GM19099 (cell line): ENCODE measurements at regions not wholly inside any gene's neighbourhood (a gene's known extent, or its start where the extent isn't known, plus 50 kb on each side); places are given as distances from the start of the nearest gene placed in this dataset.

Source experiments
- POLR2A ChIP-seq: IDR thresholded peaks from 3 replicates; pipeline ENCODE4 v1.6.1; 2011; ENCODE audit warnings: low read depth; ENCODE audit not compliant: insufficient read length; ENCODE audit errors: extremely low read depth

- TF ChIP-seq POLR2A, result no peak
These were observed 379.7 kb downstream of the RPS24 start for GRCh38 chr10:78413076-78414055.

GRCh38 chr10:78414380-78414779 is 380.7 kb downstream of the RPS24 start:
- no peak for TF ChIP-seq POLR2A

GRCh38 chr10:78415111-78415510 is 381.4 kb downstream of the RPS24 start:
- no peak for TF ChIP-seq POLR2A

DNA sequence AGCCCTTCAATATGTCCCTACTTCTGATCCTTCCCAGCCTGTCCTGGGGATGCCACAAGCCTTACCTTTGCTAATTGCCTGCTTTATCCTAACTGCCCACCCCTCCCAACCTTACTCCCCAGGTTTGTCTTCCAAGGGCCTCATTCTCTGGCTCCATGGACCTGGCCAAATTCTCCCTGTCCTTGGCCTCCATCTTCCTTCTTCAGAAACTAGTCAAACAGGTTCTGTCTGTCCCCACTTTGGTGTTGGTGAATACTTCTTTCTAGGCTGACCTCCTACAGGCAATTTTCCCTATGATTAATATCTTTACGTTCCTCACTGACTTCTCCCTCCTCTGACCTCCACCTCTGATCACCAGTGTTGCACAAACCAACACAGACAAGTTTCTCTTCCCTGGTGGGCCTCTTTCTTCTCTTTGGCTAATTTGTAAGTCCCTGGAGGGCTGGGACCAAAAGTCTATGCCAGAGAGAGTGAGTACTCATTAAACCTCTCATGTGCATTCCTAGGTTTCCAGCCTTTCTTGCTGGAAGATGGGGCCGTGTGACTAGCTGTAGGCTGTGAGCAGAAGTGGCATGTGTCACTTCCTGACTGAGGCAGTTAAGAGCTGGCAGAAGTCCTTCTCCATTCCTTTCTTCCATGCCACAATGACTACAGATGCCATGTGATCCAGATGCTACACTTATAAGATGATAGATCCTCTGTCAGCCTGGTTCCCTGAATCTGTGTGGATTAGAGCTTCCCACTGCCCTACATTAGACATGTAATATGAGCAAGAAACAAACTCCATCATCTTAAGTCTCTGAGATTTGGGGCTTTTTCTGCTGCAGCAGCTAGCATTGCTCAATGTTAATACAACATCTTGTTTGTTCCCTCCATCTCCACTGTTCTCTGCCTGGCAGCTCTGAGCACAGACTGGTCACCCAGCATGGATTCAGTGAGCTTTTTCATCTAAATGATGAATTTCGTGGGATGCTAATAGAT is 382.7 kb downstream of the RPS24 start:
- TF ChIP-seq POLR2A, result no peak

DNA sequence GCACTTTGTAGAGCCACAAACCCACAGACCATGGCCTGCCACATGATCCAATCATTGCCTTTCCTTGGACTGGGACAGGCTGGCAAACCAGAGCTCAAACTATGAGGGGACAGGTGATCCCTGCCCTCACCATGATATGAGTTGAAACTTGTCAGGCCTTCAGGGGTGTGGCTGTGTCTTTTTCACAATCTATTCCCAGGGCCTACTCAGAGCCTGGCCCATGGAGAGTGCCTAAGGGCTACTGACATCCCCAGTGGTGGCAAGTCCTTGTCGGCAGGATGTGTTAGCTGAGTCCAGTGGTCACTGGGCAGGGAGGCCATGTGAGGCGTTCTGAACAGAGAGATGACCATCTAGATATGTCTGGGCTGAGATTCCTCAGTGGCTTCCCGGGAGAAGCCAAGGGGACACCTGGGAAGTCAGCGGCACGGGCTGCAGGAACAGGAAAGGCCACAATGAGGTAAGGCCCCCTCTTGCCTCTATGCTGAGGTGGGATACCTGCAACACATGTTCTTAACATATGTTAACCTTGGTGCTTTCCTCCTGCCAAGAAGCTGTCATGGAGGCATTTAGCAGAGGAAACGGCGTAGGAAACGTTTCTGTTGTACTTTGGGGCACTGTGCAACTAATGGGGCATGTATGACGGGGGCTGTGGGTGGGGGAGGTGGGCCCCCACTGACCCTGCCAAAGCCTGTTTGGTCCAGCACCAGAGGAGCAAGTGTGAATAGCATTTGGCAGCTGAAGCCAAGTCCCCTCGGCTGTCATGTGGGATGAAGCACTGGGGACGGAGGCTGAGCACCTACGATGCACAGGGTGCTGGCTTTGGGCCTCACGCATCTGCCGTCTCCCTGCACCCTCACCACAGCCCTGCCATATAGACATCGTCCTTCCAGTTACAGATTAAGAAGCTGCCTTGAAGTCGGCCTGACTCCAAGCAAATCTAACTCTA is 384.0 kb downstream of the RPS24 start:
- no peak for TF ChIP-seq POLR2A

DNA sequence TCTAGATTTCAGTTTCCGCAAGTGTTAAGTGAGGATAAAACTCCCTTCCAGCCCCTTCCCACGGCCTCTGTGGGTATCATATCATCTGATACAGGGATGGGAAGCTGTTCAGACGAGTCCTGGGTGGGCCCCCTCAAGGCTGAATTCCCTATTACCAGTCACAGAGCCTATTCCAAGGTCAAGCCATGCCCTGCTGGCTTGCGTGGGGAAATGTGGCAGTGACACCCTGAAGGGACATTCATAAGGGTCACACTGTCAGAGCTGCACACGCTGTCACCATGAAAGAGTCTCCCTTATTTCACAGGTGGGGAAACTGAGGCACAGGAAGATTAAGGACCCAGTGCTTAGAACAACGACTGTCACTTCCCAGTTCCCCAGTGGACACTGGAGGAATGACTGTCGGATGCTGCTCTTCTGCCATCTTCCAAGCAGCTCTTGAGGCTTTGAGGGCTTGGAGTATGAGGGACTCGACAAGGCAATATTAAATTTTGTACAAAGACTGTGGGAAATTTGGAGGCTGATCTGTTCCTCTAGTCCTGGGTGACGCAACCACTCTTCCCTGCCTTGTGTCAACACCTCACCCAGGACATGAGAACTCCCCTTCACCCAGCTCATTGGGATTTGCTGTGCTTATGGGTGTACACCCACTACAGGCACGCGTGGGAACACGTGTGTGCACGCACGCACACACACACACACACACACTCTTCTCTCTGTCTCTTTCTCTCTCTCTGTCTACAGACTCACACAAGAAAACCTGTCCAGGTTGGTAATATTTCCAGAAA is 386.0 kb downstream of the RPS24 start:
- no peak for TF ChIP-seq POLR2A

- TF ChIP-seq POLR2A, result no peak
These were observed 387.5 kb downstream of the RPS24 start for GRCh38 chr10:78420946-78421735.

DNA sequence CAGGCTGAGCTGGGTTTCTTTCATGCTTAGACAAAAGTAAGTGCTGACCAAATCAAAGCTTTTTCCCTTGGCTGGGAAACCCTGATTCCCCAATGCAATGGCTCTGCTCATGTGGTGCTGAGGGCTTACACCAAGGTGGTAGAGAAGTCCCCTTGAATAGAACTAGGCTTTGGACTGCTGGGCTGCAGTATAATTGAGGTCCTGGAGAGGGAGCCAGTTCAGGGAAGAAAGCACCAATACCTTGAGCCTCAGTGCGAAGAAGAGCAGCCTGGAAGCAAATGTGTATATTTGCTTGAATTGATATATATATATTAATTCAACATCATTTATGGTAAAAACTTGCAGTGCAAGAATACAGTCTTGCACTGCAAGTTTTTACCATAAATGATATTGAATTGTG is 391.1 kb downstream of the RPS24 start:
- TF ChIP-seq POLR2A, result no peak

GRCh38 chr10:78426181-78426580 is 392.5 kb downstream of the RPS24 start:
- no peak for TF ChIP-seq POLR2A

DNA sequence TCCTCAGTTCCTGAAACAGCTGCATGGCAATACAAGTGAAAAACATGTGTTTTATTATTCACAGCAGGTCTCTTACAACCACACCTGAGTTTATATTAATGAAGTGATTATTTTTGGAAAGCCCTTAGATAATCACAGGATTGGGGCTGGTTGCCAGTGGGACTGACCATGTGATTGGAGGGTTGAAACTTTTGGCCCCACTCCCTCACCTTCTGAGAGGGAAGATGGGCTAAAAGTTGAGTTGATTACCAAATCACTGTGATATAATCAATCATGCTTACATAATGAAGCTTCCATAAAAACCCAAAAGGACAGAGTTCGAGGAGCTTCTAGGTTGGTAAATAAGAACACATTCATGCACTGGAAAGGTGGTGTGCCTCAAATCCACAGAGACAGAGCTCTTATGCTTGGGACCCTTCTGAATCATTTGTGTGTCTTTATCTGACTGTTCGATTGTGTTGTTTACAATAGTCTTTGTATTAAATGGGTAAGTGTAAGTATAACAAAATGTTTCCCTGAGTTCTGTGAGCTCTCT is 393.9 kb downstream of the RPS24 start:
- TF ChIP-seq POLR2A, result no peak

DNA sequence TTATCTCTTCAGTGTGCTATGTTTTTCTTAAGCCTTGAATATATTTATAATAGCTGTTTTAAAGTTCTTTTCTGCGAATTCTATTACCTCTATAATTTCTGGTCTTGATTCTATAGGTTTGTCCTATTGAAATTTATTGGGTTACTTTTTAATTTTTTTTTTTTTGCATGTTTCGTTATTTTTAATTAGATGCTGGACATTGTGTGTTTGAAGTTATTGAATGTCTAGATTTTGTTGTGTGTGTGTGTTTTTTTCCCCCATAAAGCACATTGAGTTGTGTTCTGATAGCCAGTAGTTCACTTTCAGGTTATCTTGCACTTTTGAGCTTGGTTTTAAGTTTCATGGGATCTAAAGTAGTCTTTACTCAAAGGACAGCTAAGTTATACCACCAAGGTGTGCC is 394.9 kb downstream of the RPS24 start:
- TF ChIP-seq POLR2A, result no peak

DNA sequence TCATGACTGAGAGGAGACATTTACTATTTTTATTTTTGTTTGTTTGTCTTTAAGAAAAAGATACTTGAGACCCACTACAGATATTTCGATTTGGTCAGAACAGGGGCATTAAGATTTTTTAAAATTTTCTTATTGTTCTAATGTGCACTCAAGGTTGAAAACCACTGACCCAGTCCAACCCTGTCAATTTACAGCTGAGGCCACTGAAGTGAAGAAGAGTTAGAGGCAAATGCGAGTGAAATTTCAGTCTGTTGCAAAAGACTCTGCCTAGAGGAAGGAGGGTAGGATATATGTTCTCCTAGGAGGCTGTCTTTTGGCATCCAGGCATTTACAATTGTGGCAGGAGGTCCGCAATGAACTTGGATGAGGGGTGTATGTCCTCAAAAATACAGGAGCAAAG is 396.3 kb downstream of the RPS24 start:
- TF ChIP-seq POLR2A, result no peak

DNA sequence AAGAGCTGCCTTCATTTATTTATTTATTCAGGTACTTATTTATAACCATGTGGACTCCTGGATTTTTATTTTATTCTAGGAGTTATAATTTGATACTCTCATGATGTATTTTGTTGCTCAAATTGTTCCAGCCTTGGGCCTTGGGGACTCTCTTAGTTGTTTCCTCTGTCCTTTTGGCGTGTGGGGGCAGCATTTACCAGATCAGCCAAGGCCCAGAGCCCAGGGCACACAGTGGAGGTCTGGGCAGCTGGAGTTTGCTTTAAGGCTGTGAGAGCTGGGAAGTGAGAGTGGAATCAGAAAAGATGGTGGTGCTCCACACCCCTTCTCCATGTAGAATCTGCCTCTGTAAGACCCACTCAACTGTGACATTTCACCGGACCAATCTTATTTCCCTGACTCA is 398.9 kb downstream of the RPS24 start:
- TF ChIP-seq POLR2A, result no peak

DNA sequence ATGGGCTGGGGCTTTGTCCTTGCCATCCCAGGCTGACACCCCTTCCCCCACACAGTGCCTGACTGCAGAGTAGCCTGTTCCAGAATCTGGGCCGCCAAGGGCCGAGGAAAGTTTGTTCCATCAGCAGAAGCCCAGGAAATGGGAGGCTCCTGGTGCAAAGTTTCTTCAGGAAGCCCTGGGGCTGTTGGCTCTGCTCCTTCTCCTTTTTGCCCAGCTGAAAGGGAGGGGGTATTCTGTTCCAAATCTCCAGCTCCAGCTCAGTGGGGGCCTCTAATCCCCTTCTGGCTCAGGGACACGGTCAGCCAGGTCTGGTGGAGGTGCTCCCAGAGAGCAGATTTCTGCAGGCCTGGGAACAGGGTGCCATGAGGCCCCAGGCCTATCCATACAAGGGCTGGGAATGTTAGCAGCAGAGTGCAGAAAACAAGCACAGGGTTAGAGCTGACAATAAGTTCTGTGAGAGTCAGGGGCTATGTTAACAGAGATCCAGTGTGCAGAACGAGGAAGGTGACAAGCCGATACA is 399.5 kb downstream of the RPS24 start:
- TF ChIP-seq POLR2A, result no peak
